Right hindlimb (tissue), 1 donor: ENCODE measurements at regions not wholly inside any gene's neighbourhood (a gene's known extent, or its start where the extent isn't known, plus 50 kb on each side); places are given as distances from the start of the nearest gene placed in this dataset.

Experiments
- DNase-seq: peaks from one replicate; pipeline ENCODE4 v3.0.0-alpha.2; 2018

DNA sequence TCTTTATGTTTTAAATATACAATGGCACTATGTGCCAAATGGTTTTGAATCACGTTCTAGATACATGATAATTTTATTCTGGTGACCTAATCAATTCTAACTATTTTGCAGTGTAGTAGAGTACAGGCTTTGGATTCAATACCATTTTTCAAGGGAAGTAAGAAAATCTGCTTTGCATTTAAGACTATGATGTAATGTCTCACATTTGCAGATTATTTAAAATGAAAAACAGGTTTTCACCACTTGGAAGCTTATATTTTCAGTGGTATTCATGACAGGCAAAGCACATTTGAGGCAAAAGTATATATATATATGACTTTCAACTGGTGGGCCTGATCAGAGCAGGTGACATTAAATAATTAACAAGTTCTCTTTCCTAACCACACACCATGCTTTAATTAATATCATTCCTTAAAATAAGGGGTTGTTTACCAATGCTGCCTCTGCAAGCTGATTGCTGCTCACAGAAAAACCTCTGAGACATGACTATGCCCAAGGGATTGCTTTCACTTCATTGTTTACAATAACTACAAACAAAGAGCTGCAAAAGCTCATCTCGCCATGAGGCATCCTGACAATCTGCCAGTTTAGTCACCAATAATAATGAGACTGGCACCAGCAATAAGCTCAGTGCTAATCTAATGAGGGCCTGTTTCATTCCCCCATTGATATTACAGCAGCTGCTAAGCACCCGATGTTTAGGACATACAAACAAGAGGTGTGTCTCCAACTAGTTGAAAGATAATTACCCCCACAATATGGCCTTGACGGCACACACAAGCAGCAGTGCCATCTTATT is 1176.0 kb upstream of the GJE1 start:
- no peak for DNase-seq

DNA sequence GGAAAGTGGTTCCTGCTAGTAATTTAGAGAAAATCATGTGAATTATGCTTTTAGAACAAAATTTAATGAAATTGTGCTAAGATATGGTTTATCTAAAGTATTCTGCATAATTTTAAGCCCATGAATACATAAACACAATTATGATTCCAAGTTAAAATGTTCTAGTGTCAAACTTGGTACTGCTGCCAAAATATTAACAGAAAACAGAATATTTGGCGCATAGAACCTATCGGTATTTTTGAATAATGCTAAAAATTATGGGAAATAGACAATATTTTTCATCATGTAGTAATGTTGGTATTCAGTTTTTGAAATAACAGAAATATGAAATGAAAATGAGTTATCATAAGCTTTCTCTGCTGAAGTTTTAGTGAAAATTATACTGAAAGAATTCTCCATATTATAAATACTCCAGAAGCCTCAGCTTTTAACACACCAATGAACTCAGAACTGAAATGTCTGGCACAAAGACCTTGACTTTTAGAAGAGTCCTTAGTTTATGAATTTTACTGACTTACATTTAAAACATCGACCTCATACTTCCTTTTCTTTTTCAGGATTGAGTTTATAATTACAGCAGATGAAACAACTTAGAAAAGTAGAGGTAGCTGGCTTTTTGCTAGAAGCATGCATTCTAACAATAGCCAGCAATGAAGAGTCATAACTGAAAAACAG is 1192.3 kb upstream of the GJE1 start:
- DNase-seq = no peak

GRCh38 chr6:140932909-140933308 is 1199.8 kb upstream of the GJE1 start:
- no peak for DNase-seq

DNA sequence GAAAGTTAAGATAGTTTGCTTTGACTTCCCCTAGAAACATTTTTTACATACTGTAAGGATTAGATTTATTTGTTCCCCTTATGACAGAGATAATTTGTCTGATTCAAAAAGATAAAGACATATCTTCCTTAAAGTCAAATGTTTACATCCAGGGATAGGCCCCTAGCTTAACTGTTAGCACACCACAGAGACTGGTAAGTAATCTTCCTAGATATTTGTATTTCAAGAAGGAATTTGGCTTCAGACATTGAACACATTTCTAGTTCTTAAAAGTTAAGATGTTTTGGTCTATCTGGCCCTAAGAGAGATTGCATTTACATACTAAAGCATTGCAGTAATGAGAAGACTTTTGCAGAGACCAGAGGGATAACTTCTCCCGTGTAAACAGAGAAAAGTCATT is 1201.1 kb upstream of the GJE1 start:
- no peak for DNase-seq

- no peak for DNase-seq
These were observed 1203.6 kb upstream of the GJE1 start for GRCh38 chr6:140929121-140929520.

- DNase-seq = no peak
These were observed 1209.7 kb upstream of the GJE1 start for GRCh38 chr6:140923048-140923447.

DNA sequence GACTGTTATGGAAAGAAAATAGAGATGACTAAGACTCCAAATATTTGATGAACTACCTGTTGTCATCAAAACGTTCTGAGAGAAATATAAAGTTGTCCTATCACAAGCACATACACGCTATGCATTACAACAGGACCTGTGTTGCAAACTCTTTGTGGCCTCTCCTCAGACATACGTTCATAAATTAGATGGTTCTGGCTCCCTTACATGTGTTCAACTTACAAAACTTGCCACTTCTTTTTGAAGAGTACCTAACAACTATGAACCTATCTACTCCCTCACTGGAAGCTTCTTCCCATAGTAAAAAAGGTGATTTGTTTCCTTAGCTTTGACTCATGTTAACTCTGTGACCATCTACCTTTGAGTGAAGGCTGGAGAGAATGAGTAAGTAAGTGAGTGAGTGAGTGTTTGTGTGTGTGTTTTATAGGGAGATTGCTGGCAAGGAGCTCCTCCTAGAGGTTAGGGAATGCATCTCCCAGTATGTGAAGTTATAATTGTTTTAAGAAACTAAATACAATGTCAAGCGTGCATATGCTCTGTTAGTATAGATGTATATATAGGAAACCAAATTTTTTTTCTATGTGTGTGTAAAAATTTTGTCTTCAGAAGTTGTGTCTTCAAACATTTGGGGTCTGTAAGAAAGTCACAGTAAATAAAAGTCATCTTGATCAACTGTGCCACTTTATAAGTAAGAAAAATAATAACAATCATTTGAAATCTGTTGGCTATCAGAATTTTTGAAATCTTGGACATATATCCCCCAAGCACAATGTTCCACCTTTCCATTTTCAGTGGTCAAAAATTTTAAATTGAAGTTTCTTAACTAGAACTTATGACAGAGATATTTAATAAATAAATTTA is 1211.1 kb upstream of the GJE1 start:
- no peak for DNase-seq

- DNase-seq = no peak
These were observed 1214.8 kb upstream of the GJE1 start for GRCh38 chr6:140917911-140918310.

DNA sequence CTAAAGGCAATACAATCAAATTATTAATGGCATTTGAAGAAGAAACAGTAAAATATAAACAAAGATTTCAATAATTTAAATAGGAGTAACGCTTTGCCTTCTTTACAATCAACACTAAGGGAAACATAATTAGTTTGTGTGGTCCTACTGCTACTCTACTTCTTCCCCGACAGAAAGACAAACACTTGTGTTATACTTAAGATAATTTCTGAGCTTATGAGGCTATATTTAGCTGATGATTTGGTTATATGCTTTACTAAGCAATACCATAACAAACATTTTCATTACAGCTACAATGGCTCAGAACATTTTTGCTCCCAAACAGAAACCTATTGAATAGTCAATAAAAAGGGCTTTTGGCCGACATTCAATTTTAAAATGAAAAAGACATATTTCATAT is 1217.2 kb upstream of the GJE1 start:
- no peak for DNase-seq

DNA sequence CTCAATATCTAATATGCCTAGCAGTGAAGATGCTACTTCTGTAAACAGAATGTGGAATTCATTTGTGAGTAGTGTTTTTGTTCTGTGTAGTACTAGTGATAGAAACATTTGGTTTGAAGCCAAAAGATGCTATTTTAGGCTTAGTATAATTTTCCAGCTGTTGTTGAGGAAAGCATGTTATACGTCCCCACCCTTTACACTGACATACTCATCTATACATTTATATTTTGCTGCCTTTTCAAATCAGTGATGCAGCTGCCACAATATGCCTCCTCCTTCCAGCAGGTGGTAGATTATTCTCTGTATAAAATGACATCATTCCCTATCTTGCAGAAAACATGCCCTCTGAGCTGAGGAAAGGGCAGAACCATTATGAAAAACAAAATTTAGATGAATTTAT is 1217.6 kb upstream of the GJE1 start:
- peak; percentile 32 for DNase-seq

DNA sequence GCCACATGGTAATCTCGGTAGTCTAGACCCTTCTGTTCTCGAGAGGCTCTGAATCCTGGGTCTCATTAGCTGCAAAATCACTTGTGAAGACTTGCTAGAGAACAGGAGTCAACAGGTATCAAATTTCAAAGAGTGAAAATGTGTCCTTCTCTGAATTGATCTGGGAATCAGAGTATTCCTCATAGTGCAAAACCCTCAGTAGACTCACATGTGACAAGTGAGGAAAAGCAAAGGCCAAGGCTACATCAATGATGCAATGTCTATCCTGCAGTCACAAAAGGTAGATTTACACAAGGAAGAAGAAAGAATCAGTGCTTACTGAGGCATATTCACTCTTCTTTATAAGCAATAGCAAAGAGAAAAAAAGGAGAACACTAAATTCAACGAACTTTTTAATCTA is 1220.0 kb upstream of the GJE1 start:
- DNase-seq = no peak

DNA sequence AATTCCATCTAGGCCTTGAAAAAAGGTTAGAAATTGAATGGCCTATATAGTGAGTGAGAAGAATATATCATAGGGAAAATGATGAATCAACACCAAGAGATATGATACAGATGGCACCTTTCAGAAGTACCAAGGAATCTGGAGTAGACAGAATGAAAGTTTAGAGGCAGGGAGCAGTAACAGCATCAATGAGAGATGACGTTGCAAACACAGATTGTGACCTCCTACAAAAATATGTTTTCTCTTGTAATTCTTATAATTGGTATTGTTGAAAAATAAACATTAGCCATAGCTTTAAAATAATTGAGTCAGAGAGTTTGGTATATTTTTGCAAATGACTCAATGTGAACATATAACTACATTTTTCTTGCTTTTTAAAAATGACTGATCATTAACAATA is 1223.1 kb upstream of the GJE1 start:
- no peak for DNase-seq

DNA sequence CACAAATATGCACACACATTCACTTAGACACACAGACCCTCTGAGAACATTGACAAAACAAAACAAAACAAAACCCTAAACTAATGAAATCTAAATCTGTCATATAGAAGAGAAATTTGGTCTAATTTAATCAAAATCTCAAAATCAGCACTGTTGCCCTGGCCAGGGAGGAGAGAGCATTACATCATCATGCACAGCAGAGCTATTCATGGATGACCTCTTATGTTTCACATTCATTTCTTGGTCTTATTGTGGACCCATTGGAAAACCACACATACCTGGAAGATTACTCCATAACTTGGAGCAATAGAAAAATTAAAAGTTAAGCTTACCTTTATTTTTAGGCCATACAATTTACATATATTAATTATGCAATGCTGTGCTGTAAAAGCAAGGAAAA is 1223.6 kb upstream of the GJE1 start:
- no peak for DNase-seq

- DNase-seq = no peak
These were observed 1224.2 kb upstream of the GJE1 start for GRCh38 chr6:140908505-140908904.

DNA sequence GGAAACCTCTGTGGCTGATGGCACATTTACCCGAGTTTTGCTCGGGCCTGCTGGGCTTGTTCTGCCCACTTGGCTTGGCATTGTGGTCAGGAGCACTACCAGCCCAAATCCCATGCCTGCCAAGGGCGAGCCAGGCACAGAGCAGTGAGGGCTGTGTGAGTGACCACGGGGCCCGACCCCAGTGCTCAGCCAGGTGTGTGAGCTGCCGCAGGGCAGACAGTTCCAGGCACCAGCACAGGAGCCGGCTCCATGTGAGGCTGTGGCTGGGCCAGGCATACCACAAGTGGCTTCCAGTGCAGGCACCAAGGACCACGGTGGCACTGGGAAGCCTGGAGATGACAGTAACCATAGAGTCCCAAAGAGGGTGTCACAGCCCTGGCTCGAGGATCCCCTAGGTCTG is 1225.5 kb upstream of the GJE1 start:
- DNase-seq = no peak

DNA sequence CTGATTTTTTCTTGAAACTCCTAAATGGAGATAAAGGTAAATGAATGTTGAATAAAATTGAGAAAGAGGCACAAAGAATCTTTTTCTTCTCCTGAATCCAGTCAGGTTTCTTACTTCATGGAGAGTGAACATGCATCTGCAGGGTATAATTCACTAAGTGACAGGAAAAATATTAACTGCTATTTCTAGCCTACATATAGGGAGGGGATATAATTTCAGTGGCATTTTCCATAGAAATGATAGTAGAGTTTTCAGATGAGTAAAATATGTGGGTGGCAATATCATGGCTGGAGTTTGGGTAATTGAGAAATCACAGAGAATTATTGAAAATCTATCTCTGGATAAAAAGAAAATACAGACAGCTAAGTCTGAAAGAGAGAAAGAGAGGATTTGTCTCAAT is 1227.0 kb upstream of the GJE1 start:
- no peak for DNase-seq

DNA sequence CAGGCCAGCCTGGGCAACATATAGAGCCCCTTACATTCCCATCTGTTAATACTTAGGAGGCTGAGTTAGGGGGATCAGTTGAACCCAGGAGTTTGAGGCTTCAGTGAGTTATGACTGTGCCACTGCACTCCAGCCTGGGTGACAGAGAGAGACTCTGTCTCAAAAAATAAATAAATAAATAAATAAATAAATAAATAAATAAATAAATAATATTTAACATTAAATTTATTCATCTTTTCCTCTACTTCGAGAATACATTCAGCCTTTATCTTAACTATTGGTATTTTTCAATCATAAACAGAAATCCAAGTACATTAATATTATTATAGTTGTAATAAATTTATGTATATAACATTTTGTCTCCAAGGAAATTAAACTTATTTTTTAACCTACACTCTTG is 1227.7 kb upstream of the GJE1 start:
- DNase-seq = no peak

- no peak for DNase-seq
These were observed 1234.7 kb upstream of the GJE1 start for GRCh38 chr6:140897804-140898573.

DNA sequence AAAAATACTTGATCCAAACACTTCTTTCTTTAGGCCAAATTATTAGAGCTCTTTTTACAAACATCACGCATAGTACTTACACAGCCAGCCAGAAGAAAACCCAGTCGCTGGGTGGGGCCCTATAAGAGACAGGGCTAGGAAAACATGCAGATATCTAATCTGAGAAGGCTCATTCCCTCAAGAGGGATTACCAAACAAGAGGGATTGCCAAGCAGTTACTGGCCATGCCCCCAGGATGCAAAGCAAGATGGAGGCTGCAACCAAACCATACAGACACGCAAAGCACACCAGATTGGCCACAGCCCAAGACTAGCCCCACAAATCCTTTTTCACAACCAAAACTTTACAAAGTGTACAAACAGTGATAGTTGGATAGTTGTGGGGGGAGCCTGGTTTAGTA is 1235.4 kb upstream of the GJE1 start:
- DNase-seq = no peak

DNA sequence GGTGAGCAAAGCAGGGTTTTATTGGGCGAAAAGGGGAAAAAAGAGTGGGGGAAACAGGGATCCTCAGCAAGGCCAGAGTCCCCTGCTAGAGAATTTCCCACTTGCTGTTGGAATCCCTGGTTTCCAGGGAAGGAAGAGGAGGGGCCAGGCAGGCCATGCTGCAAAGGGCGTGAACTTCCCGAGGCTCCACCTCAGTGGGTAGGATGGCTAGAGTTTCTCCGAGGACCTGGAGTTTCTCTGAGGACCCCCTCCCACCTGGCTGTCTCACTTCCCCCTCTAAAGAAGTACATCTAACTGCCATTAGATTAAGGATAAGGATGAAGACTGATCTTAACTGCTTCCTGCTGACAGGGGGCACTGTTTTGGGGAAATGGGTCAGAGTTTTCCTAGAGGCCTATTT is 1239.3 kb upstream of the GJE1 start:
- no peak for DNase-seq

DNA sequence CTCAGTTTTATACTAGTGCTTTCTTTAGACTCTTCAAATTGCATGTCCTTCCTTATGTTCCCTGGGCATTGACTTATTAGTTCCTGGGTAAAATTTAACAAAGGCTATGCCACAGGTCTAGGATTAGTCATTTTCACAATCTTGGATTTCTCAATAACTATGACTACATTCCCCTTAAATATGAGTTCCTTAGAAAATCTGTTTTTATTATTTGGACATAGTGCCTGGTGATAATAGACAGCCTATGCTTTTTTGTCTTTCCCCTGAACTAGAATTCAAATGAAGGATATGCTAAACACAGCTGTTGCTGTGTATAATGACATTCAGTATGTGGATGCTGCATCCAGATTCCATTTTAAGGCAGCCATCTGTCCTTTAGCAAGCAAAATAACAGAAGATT is 1252.8 kb upstream of the GJE1 start:
- no peak for DNase-seq

DNA sequence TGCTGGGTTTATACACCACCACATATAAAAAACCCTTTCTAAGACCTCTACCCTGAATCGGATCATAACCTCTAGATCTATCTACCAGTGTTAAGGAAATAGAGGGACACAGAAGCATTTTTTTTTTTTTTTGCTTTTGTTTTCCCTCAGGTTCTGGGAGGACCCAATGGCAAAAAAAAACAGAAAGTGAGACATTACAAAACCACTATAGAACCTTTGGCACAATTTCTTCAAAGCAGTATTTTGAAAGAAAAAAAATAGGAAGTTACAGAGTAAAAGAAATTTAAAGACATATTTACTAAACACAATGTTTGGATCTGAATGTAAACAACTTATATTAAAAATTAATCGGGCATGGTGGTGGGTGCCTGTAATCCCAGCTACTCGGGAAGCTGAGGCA is 1258.7 kb upstream of the GJE1 start:
- DNase-seq = no peak

DNA sequence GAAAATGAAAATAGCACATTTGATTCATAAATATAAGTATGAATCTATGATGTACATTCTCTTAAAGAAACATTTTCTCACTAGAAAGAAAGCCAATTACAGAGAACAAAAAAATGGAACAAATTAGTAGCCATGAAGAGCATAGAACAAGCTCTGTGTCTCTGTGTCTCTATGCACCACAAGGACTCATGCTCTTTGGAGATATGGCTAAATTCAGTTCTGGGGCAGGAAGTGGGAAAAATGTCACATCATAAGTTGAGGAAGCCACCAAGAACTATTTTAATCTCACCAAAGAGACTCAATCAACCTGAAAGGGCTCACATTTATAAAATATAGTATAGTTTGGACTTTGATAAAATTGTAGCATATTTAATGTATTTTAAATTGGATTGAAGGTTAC is 1259.8 kb upstream of the GJE1 start:
- DNase-seq = no peak
